Hepatocyte (in vitro differentiated cells): ENCODE measurements at regions not wholly inside any gene's neighbourhood (a gene's known extent, or its start where the extent isn't known, plus 50 kb on each side); places are given as distances from the start of the nearest gene placed in this dataset.

Experiments
- DNase-seq: peaks from one replicate; pipeline ENCODE4 v3.0.0-alpha.2; 2016; ENCODE audit warnings: low spot score
- H2AFZ ChIP-seq: fragments of 200-600 bp; sonication (generic); 2 replicates; pipeline ENCODE4 v1.6.0; 2016; ENCODE audit warnings: antibody characterized with exemption, mild to moderate bottlenecking
- H3K27ac ChIP-seq: fragments of 200-600 bp; sonication (generic); 2 replicates; pipeline ENCODE4 v1.5.1; 2016; ENCODE audit warnings: mild to moderate bottlenecking
- H3K27me3 ChIP-seq: fragments of 200-600 bp; sonication (generic); 2 replicates; pipeline ENCODE4 v1.6.1; 2016
- H3K36me3 ChIP-seq: fragments of 200-600 bp; sonication (generic); replicated peaks from 2 replicates; pipeline ENCODE4 v1.5.1; 2016; ENCODE audit warnings: low read depth; ENCODE audit not compliant: insufficient read depth
- H3K4me1 ChIP-seq: fragments of 200-600 bp; sonication (generic); 2 replicates; pipeline ENCODE4 v1.5.1; 2016; ENCODE audit warnings: mild to moderate bottlenecking, moderate library complexity; ENCODE audit not compliant: insufficient read depth
- H3K4me2 ChIP-seq: fragments of 200-600 bp; sonication (generic); 2 replicates; pipeline ENCODE4 v1.6.0; 2016
- H3K4me3 ChIP-seq: fragments of 200-600 bp; sonication (generic); 2 replicates; pipeline ENCODE4 v1.5.1; 2016; ENCODE audit warnings: mild to moderate bottlenecking
- H3K79me2 ChIP-seq: fragments of 200-600 bp; sonication (generic); 2 replicates; pipeline ENCODE4 v1.6.0; 2017; ENCODE audit warnings: mild to moderate bottlenecking
- H3K9me2 ChIP-seq: fragments of 200-600 bp; sonication (generic); replicated peaks from 2 replicates; pipeline ENCODE4 v1.6.0; 2017; ENCODE audit warnings: mild to moderate bottlenecking; ENCODE audit not compliant: insufficient read depth
- H3K9me3 ChIP-seq: fragments of 200-600 bp; sonication (generic); 2 replicates; pipeline ENCODE4 v1.5.1; 2016; ENCODE audit warnings: low read depth, mild to moderate bottlenecking
- H4K20me1 ChIP-seq: fragments of 200-600 bp; sonication (generic); 2 replicates; pipeline ENCODE4 v1.6.0; 2016; ENCODE audit warnings: mild to moderate bottlenecking; ENCODE audit not compliant: insufficient read depth, poor library complexity, severe bottlenecking
- CTCF ChIP-seq: fragments of 200-600 bp; sonication (generic); IDR thresholded peaks from 2 replicates; pipeline ENCODE4 v1.5.1; 2016; ENCODE audit warnings: antibody characterized with exemption, mild to moderate bottlenecking; ENCODE audit not compliant: poor library complexity
- EZH2 ChIP-seq: fragments of 200-600 bp; sonication (generic); IDR thresholded peaks from 2 replicates; pipeline ENCODE4 v1.6.1; 2016; ENCODE audit warnings: antibody characterized with exemption, mild to moderate bottlenecking, borderline replicate concordance
- EZH2phosphoT487 ChIP-seq: fragments of 200-600 bp; sonication (generic); IDR thresholded peaks from one replicate; pipeline ENCODE4 v1.6.1; 2018; ENCODE audit warnings: antibody characterized with exemption, mild to moderate bottlenecking, low read depth, moderate library complexity; ENCODE audit not compliant: unreplicated experiment, severe bottlenecking
- WGBS: methylation state at CpG from one replicate; pipeline ENCODE4 v1.1.6; 2016; ENCODE audit warnings: low lambda C conversion rate; ENCODE audit errors: missing lambda C conversion rate; 5-methylcytosine and 5-hydroxymethylcytosine counted together

DNA sequence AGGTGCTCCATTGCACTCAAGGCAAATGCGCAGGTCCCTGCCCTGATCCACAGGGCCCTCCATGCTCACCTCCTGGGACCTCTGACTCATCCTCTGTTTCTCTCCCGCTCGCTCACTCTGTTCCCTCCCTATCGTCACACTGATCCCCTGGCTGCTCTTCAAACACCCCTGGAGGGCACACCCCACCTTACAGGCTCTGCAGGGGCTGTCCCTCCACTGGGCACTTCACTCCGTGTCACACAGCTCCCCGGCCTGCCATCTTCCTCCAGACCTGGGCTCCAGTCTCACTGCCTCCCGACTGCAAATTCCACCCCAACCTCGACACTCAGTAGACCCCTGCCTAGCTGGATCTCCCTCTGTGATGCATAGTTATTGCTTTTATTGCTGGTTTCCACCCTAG is 91.5 kb upstream of the PRDM11 start:
- Histone ChIP-seq H3K9me3 (no peaks in the 10 kb centered on the region), H3K4me3 (no peak overlapping the region), H3K27ac (no peak overlapping the region), H3K9me2 (no peaks in the 10 kb centered on the region), H3K4me1 (no peaks in the 10 kb centered on the region), H2AFZ (no peak overlapping the region), H3K27me3 (no peaks in the 10 kb centered on the region), H4K20me1 (no peaks in the 10 kb centered on the region), H3K36me3 (no peaks in the 10 kb centered on the region), H3K79me2 (no peaks in the 10 kb centered on the region), H3K4me2 (no peak overlapping the region)
- whole genome bisulfite sequencing = 89% methylated on average over 8 of the region's 8 CpGs
- TF ChIP-seq EZH2 = no peak
- no peak for TF ChIP-seq EZH2phosphoT487
- TF ChIP-seq CTCF = no peak
- DNase-seq = no peak

DNA sequence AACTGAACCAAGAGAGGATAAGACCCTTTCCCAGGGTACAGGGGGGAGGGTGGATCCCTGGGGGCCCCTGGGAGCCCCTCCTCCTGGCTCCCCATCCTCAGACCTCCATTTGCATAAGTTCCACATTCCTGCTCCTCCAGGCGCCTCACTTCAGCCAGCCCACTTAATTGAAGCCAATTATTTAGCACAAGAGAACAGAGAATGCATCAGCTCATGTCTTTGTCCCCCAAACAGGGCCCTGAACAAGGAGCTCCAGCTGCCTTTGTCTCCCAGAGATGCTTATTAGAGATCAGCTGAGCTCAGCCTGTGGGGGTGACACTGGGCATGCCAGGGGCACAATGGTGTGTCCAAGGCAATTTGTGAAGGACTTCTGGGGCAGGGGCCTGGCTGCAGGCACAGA is 89.9 kb upstream of the PRDM11 start:
- H3K36me3 ChIP-seq = no peaks in the 10 kb centered on the region
- no peak overlapping the region for H3K27ac ChIP-seq
- H3K4me3 ChIP-seq = no peak overlapping the region
- no peaks in the 10 kb centered on the region for H3K79me2 ChIP-seq
- no peak for DNase-seq
- TF ChIP-seq EZH2phosphoT487 = no peak
- TF ChIP-seq CTCF = no peak
- TF ChIP-seq EZH2 = no peak
- no peaks in the 10 kb centered on the region for H3K4me1 ChIP-seq
- 72% methylated on average over 1 of the region's 1 CpG for WGBS
- H2AFZ ChIP-seq = no peak overlapping the region
- no peak overlapping the region for H3K4me2 ChIP-seq
- H3K9me3 ChIP-seq = no peaks in the 10 kb centered on the region
- no peaks in the 10 kb centered on the region for H4K20me1 ChIP-seq
- H3K9me2 ChIP-seq = no peaks in the 10 kb centered on the region
- H3K27me3 ChIP-seq = no peaks in the 10 kb centered on the region

- Histone ChIP-seq H3K27me3 (no peaks in the 10 kb centered on the region), H3K9me2 (no peaks in the 10 kb centered on the region), H3K9me3 (no peaks in the 10 kb centered on the region), H3K4me1 (no peaks in the 10 kb centered on the region), H3K36me3 (no peaks in the 10 kb centered on the region), H4K20me1 (no peaks in the 10 kb centered on the region), H3K79me2 (no peaks in the 10 kb centered on the region), H2AFZ (no peak overlapping the region), H3K27ac (no peak overlapping the region), H3K4me2 (no peak overlapping the region), H3K4me3 (no peak overlapping the region)
- 90% methylated on average over 5 of the region's 5 CpGs for WGBS
- no peak for DNase-seq
- TF ChIP-seq CTCF (no peak), EZH2 (no peak), EZH2phosphoT487 (no peak)
Observed at GRCh38 chr11:45057938-45058646, 88.3 kb upstream of the PRDM11 start.

DNA sequence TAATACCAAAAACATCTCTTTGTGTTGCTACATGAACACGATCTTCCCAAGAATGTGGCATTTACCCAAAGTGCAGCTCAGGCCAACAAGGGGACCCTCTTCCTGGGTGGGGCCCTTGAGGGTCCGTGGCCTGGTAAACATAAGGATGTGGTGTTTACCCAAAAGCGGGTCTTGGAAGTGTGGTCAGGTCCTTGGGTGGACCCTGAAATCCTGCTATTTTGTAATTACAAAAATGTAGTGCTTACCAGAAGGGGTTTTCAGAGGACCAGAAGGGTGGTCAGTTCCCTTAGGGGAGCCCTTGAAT is 87.8 kb upstream of the PRDM11 start:
- TF ChIP-seq EZH2phosphoT487 = no peak
- TF ChIP-seq EZH2 = no peak
- TF ChIP-seq CTCF = no peak
- Histone ChIP-seq H3K9me3 (no peaks in the 10 kb centered on the region), H2AFZ (no peak overlapping the region)

More for the DNA sequence above, 87.8 kb upstream of the PRDM11 start:
- Histone ChIP-seq H3K27ac (no peak overlapping the region), H4K20me1 (no peaks in the 10 kb centered on the region), H3K4me2 (no peak overlapping the region), H3K36me3 (no peaks in the 10 kb centered on the region), H3K9me2 (no peaks in the 10 kb centered on the region), H3K79me2 (no peaks in the 10 kb centered on the region), H3K27me3 (no peaks in the 10 kb centered on the region), H3K4me1 (no peaks in the 10 kb centered on the region), H3K4me3 (no peak overlapping the region)
- 86% methylated on average over 3 of the region's 3 CpGs for WGBS
- no peak for DNase-seq
